ENCODE measurements at regions not wholly inside any gene's neighbourhood (a gene's known extent, or its start where the extent isn't known, plus 50 kb on each side); places are given as distances from the start of the nearest gene placed in this dataset.
A peak's percentile ranks its signal among the peaks of the same experiment; 100 is the strongest.

GRCh38 chr4:12961713-12962112 lies 522.4 kb downstream of the RAB28 start:
- H3K27me3 ChIP-seq (ENCODE audit: control insufficient read depth, insufficient read depth, low read length): no peaks in the 10 kb centered on the region
- H3K9me3 ChIP-seq (ENCODE audit: control insufficient read depth, low read depth, low read length): no peaks in the 10 kb centered on the region
- H3K4me3 ChIP-seq (ENCODE audit: low read length): no peak overlapping the region
- H3K36me3 ChIP-seq (ENCODE audit: control insufficient read depth, insufficient read depth, low read length): no peaks in the 10 kb centered on the region
- H3K4me1 ChIP-seq (ENCODE audit: control insufficient read depth, insufficient read depth, low read length): no peaks in the 10 kb centered on the region
- H3K27ac ChIP-seq (ENCODE audit: low read length): no peak overlapping the region
- DNase-seq: no peak
- 80% methylated on average over 2 of the region's 2 CpGs for WGBS (ENCODE audit: insufficient coverage, low lambda C conversion rate)

GRCh38 chr4:12958436-12958835 lies 525.7 kb downstream of the RAB28 start:
- Histone ChIP-seq H3K36me3 (ENCODE audit: control insufficient read depth, insufficient read depth, low read length) (no peaks in the 10 kb centered on the region), H3K4me3 (ENCODE audit: low read length) (no peak overlapping the region), H3K27me3 (ENCODE audit: control insufficient read depth, insufficient read depth, low read length) (no peaks in the 10 kb centered on the region), H3K9me3 (ENCODE audit: control insufficient read depth, low read depth, low read length) (no peaks in the 10 kb centered on the region), H3K4me1 (ENCODE audit: control insufficient read depth, insufficient read depth, low read length) (no peaks in the 10 kb centered on the region), H3K27ac (ENCODE audit: low read length) (no peak overlapping the region)
- DNase-seq: no peak

- H3K27me3 ChIP-seq (ENCODE audit: control insufficient read depth, insufficient read depth, low read length): no peaks in the 10 kb centered on the region
- no peak overlapping the region for H3K4me3 ChIP-seq (ENCODE audit: low read length)
- H3K36me3 ChIP-seq (ENCODE audit: control insufficient read depth, insufficient read depth, low read length): no peaks in the 10 kb centered on the region
- no CpG with 5 or more reads among the region's 3 CpGs for WGBS (ENCODE audit: insufficient coverage, low lambda C conversion rate)
- H3K4me1 ChIP-seq (ENCODE audit: control insufficient read depth, insufficient read depth, low read length): no peaks in the 10 kb centered on the region
- H3K9me3 ChIP-seq (ENCODE audit: control insufficient read depth, low read depth, low read length): no peaks in the 10 kb centered on the region
- H3K27ac ChIP-seq (ENCODE audit: low read length): no peak overlapping the region
- no peak for DNase-seq
Observed at GRCh38 chr4:12957108-12957507, 527.0 kb downstream of the RAB28 start.

- no peak overlapping the region for H3K27ac ChIP-seq (ENCODE audit: low read length)
- WGBS (ENCODE audit: insufficient coverage, low lambda C conversion rate): no CpG with 5 or more reads among the region's 2 CpGs
- DNase-seq: no peak
- H3K36me3 ChIP-seq (ENCODE audit: control insufficient read depth, insufficient read depth, low read length): no peaks in the 10 kb centered on the region
- no peaks in the 10 kb centered on the region for H3K4me1 ChIP-seq (ENCODE audit: control insufficient read depth, insufficient read depth, low read length)
- H3K27me3 ChIP-seq (ENCODE audit: control insufficient read depth, insufficient read depth, low read length): no peaks in the 10 kb centered on the region
- no peaks in the 10 kb centered on the region for H3K9me3 ChIP-seq (ENCODE audit: control insufficient read depth, low read depth, low read length)
- no peak overlapping the region for H3K4me3 ChIP-seq (ENCODE audit: low read length)
Observed at GRCh38 chr4:12956026-12956425, 528.1 kb downstream of the RAB28 start.

GRCh38 chr4:12949719-12950490 lies 534.2 kb downstream of the RAB28 start:
- Histone ChIP-seq H3K4me3 (ENCODE audit: low read length) (no peak overlapping the region), H3K27me3 (ENCODE audit: control insufficient read depth, insufficient read depth, low read length) (no peaks in the 10 kb centered on the region), H3K27ac (ENCODE audit: low read length) (no peak overlapping the region), H3K36me3 (ENCODE audit: control insufficient read depth, insufficient read depth, low read length) (no peaks in the 10 kb centered on the region), H3K4me1 (ENCODE audit: control insufficient read depth, insufficient read depth, low read length) (no peaks in the 10 kb centered on the region), H3K9me3 (ENCODE audit: control insufficient read depth, low read depth, low read length) (no peaks in the 10 kb centered on the region)
- 14% methylated on average over 1 of the region's 3 CpGs for WGBS (ENCODE audit: insufficient coverage, low lambda C conversion rate)
- DNase-seq: no peak

GRCh38 chr4:12943069-12943468 lies 541.1 kb downstream of the RAB28 start:
- no peak overlapping the region for H3K4me3 ChIP-seq (ENCODE audit: low read length)
- WGBS (ENCODE audit: insufficient coverage, low lambda C conversion rate): no CpG with 5 or more reads among the region's 4 CpGs
- no peak for DNase-seq
- no peak overlapping the region for H3K27ac ChIP-seq (ENCODE audit: low read length)
- H3K4me1 ChIP-seq (ENCODE audit: control insufficient read depth, insufficient read depth, low read length): no peaks in the 10 kb centered on the region
- no peaks in the 10 kb centered on the region for H3K27me3 ChIP-seq (ENCODE audit: control insufficient read depth, insufficient read depth, low read length)
- no peaks in the 10 kb centered on the region for H3K9me3 ChIP-seq (ENCODE audit: control insufficient read depth, low read depth, low read length)
- no peaks in the 10 kb centered on the region for H3K36me3 ChIP-seq (ENCODE audit: control insufficient read depth, insufficient read depth, low read length)

- H3K27ac ChIP-seq (ENCODE audit: low read length): no peak overlapping the region
- no peaks in the 10 kb centered on the region for H3K27me3 ChIP-seq (ENCODE audit: control insufficient read depth, insufficient read depth, low read length)
- peak; percentile 14 for DNase-seq
- no peaks in the 10 kb centered on the region for H3K9me3 ChIP-seq (ENCODE audit: control insufficient read depth, low read depth, low read length)
- no peaks in the 10 kb centered on the region for H3K36me3 ChIP-seq (ENCODE audit: control insufficient read depth, insufficient read depth, low read length)
- no peaks in the 10 kb centered on the region for H3K4me1 ChIP-seq (ENCODE audit: control insufficient read depth, insufficient read depth, low read length)
- no peak overlapping the region for H3K4me3 ChIP-seq (ENCODE audit: low read length)
Observed at GRCh38 chr4:12933760-12934221, 550.3 kb downstream of the RAB28 start.

- Histone ChIP-seq H3K36me3 (ENCODE audit: control insufficient read depth, insufficient read depth, low read length) (no peaks in the 10 kb centered on the region), H3K27ac (ENCODE audit: low read length) (no peak overlapping the region), H3K4me1 (ENCODE audit: control insufficient read depth, insufficient read depth, low read length) (no peaks in the 10 kb centered on the region), H3K27me3 (ENCODE audit: control insufficient read depth, insufficient read depth, low read length) (no peaks in the 10 kb centered on the region), H3K9me3 (ENCODE audit: control insufficient read depth, low read depth, low read length) (no peaks in the 10 kb centered on the region), H3K4me3 (ENCODE audit: low read length) (no peak overlapping the region)
- no CpG with 5 or more reads among the region's 4 CpGs for WGBS (ENCODE audit: insufficient coverage, low lambda C conversion rate)
- DNase-seq: no peak
Observed at GRCh38 chr4:12932203-12932788, 551.8 kb downstream of the RAB28 start.

GRCh38 chr4:12929784-12930183 lies 554.4 kb downstream of the RAB28 start:
- H3K4me3 ChIP-seq (ENCODE audit: low read length): no peak overlapping the region
- H3K36me3 ChIP-seq (ENCODE audit: control insufficient read depth, insufficient read depth, low read length): no peaks in the 10 kb centered on the region
- no peaks in the 10 kb centered on the region for H3K4me1 ChIP-seq (ENCODE audit: control insufficient read depth, insufficient read depth, low read length)
- H3K27me3 ChIP-seq (ENCODE audit: control insufficient read depth, insufficient read depth, low read length): no peaks in the 10 kb centered on the region
- no peak for DNase-seq
- no peak overlapping the region for H3K27ac ChIP-seq (ENCODE audit: low read length)
- H3K9me3 ChIP-seq (ENCODE audit: control insufficient read depth, low read depth, low read length): no peaks in the 10 kb centered on the region
- 80% methylated on average over 1 of the region's 1 CpG for WGBS (ENCODE audit: insufficient coverage, low lambda C conversion rate)

- no peaks in the 10 kb centered on the region for H3K9me3 ChIP-seq (ENCODE audit: control insufficient read depth, low read depth, low read length)
Observed at GRCh38 chr4:12928751-12929150, 555.4 kb downstream of the RAB28 start.

More at GRCh38 chr4:12928751-12929150, 555.4 kb downstream of the RAB28 start:
- Histone ChIP-seq H3K4me1 (ENCODE audit: control insufficient read depth, insufficient read depth, low read length) (no peaks in the 10 kb centered on the region), H3K36me3 (ENCODE audit: control insufficient read depth, insufficient read depth, low read length) (no peaks in the 10 kb centered on the region), H3K4me3 (ENCODE audit: low read length) (no peak overlapping the region), H3K27me3 (ENCODE audit: control insufficient read depth, insufficient read depth, low read length) (no peaks in the 10 kb centered on the region), H3K27ac (ENCODE audit: low read length) (no peak overlapping the region)
- no peak for DNase-seq
